ENCODE measurements at regions not wholly inside any gene's neighbourhood (a gene's known extent, or its start where the extent isn't known, plus 50 kb on each side); places are given as distances from the start of the nearest gene placed in this dataset.

GRCh38 chr10:78755063-78755701 lies 313.6 kb upstream of the ZMIZ1 start:
- no peak for DNase-seq (ENCODE audit: low spot score)

GRCh38 chr10:78755877-78756455 lies 312.8 kb upstream of the ZMIZ1 start:
- no peak for DNase-seq (ENCODE audit: low spot score)

GRCh38 chr10:78756604-78757343 lies 312.0 kb upstream of the ZMIZ1 start:
- peak; percentile 95 for DNase-seq (ENCODE audit: low spot score)

- peak; percentile 92 for DNase-seq (ENCODE audit: low spot score)
Measured at GRCh38 chr10:78757344-78757925, 311.3 kb upstream of the ZMIZ1 start.

GRCh38 chr10:78758176-78758575 lies 310.6 kb upstream of the ZMIZ1 start:
- no peak for DNase-seq (ENCODE audit: low spot score)

- no peak for DNase-seq (ENCODE audit: low spot score)
Measured at GRCh38 chr10:78759456-78760120, 309.2 kb upstream of the ZMIZ1 start.

GRCh38 chr10:78760463-78761310 lies 308.1 kb upstream of the ZMIZ1 start:
- DNase-seq (ENCODE audit: low spot score) = no peak

GRCh38 chr10:78761311-78761781 lies 307.4 kb upstream of the ZMIZ1 start:
- DNase-seq (ENCODE audit: low spot score) = no peak

- no peak for DNase-seq (ENCODE audit: low spot score)
Measured at GRCh38 chr10:78762086-78762630, 306.6 kb upstream of the ZMIZ1 start.

GRCh38 chr10:78763234-78763633 lies 305.5 kb upstream of the ZMIZ1 start:
- no peak for DNase-seq (ENCODE audit: low spot score)

- DNase-seq (ENCODE audit: low spot score) = no peak
Measured at GRCh38 chr10:78763651-78764395, 304.9 kb upstream of the ZMIZ1 start.

GRCh38 chr10:78764436-78764835 lies 304.3 kb upstream of the ZMIZ1 start:
- DNase-seq (ENCODE audit: low spot score) = no peak

GRCh38 chr10:78764846-78765430 lies 303.8 kb upstream of the ZMIZ1 start:
- no peak for DNase-seq (ENCODE audit: low spot score)

GRCh38 chr10:78765726-78766335 lies 302.9 kb upstream of the ZMIZ1 start:
- no peak for DNase-seq (ENCODE audit: low spot score)

GRCh38 chr10:78766603-78767002 lies 302.2 kb upstream of the ZMIZ1 start:
- DNase-seq (ENCODE audit: low spot score) = no peak

- DNase-seq (ENCODE audit: low spot score) = no peak
Measured at GRCh38 chr10:78768041-78768835, 300.5 kb upstream of the ZMIZ1 start.

- DNase-seq (ENCODE audit: low spot score) = no peak
Measured at GRCh38 chr10:78768876-78769275, 299.9 kb upstream of the ZMIZ1 start.

- no peak for DNase-seq (ENCODE audit: low spot score)
Measured at GRCh38 chr10:78769526-78769925, 299.2 kb upstream of the ZMIZ1 start.

Measured in A172 (cell line).